GM19351 (cell line): ENCODE measurements at regions not wholly inside any gene's neighbourhood (a gene's known extent, or its start where the extent isn't known, plus 50 kb on each side); places are given as distances from the start of the nearest gene placed in this dataset.
"Not testable (repeated sequence)": the region's sequence is repeated elsewhere in the genome, so short reads cannot be mapped to it uniquely, and the experiment has no call there.

ENCODE experiments used
- ATAC-seq: cut with Tn5 transposase; IDR thresholded peaks from one replicate; pipeline ENCODE4 v1.9.1; 2021; ENCODE audit warnings: mild to moderate bottlenecking, moderate library complexity; ENCODE audit not compliant: unreplicated experiment

DNA sequence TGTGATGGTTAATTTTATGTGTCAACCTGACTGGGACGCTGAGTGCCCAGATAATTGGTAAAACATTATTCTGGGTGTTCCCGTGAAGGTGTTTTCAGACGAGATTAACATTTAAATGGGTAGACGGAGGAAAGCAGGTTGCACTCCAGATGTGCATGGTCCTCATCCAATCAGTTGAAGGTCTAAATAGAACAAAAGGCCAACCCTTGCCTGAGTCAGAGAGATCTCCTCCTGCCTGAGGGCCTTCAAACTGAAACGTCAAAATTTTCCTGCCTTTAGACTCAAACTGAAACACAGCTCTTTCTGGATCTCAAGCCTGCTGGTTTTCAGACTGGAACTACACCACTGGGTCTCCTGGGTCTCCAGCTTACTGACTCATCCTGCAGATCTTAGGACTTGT is 73.5 kb downstream of the NPIPA8 start:
- not testable (repeated sequence) for ATAC-seq

DNA sequence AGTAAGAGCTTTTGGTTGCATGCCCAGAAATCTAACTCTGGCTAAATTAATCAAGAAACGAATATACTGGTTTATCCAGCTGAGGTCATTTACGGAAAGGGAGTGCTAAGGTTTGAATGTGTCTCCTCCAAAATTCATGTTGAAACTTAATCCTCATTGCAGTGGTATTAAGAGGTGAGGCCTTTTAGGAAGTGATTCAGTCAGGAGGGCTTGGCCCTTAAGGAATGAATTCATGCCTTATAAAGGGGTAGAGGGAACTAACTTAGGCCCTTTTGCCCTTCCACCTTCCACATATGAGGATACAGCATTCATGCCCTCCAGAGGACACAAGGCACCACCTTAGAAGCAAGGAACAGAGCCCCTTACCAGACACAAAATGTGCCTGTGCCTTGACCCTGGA is 74.7 kb downstream of the NPIPA8 start:
- not testable (repeated sequence) for ATAC-seq

DNA sequence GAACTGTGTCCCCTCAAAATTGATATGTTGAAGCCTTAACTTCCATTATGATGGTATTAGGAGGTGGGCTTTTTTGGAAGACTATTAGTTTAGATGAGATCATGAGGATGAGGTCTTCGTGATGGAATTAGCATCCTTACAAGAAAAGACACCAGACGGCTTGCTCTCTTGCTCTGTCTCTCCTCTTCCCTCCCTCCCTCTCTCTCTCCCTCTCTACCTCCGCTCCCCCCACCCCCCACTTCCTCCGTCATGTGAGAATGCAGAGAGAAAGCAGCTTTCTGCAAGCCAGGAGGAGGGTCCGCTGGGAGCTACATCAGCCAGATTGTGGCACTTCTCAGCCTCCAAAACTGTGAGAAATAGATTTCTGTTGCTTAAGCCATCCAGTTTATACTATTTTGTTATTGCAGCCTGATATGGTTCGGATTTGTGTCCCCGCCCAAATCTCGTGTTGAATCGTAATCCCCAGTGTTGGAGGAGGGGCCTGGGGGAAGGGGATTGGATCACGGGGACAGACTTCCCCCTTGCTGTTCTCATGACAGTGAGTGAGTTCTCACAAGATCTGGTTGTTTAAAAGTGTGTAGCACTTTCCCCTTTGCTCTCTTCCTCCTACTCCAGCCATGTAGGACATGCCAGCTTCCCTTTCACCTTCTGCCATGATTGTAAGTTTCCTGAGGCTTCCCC is 76.9 kb downstream of the NPIPA8 start:
- not testable (repeated sequence) for ATAC-seq

DNA sequence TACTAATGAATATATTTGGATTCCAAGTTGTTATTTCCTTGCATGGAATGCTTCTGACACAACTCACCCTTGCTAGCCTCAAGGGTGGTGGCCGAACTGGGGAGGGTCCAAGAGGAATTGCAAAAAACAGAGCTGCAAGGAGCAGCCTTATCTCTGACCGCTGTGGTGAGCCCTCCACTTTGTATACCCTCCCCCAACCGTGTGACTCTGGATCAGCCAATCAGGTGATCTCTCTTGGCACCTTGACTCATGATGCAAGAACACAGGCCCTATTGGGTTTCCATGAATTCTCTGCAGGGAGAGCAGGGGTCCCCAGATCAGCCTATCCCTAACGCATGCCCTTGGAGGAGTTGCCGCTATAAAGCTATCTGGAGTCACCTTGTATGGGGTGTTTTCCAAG is 83.6 kb downstream of the NPIPA8 start:
- not testable (repeated sequence) for ATAC-seq

DNA sequence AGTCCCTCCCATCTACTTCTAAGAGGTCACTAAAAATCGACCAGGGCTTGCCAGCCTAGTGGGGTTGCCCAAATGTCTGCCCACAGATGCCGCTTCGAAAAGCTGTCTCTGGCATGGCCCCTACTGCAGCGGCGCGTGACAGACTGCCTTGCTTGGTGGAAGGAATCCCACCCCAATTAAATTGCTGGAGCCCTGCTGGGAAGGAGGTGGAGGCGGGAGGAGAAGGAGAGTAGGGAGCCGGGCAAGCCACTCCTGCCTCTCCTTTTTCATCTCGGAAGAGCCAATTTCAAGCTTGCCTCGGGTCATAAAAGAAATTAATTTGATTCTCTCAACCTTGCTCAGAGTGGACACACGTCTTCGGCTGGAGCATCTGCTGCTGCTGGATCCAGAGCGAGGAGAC is 106.0 kb downstream of the NPIPA8 start:
- not testable (repeated sequence) for ATAC-seq

DNA sequence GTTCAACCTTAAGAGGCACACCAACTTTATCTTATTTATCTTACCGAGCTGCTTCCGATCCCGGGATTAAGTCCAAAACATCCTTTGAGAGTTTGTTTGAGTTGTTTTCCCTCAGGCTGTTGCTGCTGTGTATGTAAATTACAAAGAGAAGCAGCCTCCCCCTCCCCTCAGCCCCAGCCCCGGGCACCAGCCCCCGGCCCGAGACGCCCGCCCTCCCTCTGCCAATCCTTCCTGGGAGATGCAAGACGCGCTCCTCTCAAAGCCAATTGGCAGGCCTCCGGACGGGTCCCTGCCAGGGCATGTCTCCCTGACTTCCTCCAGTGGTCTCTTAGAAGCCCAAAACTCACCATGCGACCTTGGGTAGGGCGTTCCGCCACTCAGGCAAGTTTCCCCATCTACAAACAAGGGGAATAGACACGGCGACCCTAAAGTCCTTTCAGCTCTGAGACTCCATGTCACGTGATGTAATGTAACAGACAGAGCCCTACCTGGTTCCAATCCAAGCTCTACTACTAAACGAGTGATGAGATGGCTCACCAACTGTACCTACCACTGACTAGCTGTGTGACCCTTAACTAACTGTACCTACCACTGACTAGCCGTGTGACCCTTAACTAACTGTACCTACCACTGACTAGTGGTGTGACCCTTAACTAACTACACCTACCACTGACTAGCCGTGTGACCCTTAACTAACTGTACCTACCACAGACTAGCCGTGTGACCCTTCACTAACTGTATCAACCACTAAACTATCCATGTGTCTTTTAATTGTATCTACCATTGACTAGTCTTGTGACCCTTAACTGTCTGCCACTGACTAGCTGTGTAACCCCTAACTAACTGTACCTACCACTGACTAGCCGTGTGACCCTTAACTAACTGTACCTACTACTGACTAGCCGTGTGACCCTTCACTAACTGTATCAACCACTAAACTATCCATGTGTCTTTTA is 114.2 kb downstream of the NPIPA8 start:
- not testable (repeated sequence) for ATAC-seq

DNA sequence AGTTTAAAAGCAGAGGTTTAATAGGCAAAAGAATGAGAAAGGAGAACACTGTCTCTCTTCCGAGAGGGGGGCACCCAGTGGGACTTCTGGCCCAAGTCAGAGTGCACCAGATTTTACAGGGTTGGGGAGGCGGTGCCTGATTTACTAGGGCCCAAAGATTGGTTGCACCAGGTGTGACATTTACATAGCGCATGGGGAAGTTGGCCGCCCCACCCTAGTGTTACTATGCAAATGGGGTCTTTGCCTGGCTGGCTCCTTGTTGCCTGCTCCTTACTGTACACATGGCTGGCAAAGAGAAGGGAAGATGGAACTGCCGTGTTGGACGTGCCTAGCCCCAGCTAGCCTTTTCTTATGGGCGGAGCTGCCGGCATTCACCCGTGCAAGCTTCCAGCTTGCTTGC is 118.8 kb downstream of the NPIPA8 start:
- not testable (repeated sequence) for ATAC-seq

DNA sequence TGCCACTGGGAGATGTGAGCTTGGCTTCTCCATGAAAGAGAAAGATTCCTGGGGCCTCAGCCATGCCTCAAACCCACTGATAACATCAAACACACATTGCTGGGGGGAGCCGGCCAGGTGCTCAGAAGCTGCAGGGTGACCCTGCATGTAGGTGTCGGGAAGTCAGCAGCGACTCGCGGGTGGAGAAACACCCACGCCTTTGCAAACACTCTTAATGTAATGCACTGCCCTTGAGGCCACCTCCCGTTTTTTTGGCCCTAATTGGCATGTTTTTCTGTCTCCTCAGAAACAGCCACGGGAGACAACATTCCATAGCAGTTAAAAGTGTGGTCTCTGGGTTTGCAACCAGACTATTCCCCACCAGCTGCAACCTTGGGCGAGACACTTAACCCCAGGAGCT is 119.7 kb downstream of the NPIPA8 start:
- ATAC-seq: not testable (repeated sequence)

DNA sequence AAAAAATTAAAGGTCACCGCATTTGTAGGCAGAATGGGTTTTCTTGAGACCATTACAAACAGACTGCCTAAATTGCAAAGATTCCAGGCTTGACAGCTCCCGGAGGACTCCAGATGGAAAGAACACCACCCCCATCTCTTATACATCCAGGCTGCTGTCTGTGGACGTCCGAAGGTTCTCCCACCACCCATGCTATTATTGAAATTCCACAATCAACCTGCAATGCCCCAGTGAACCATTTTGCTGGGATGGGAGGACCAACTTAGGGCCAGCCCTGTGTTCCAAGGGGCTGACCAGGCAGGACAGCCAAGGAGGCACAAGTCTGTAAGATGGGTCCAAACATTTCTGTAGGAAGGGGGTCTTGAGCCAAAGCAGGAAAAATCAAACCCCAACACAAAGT is 122.7 kb downstream of the NPIPA8 start:
- not testable (repeated sequence) for ATAC-seq

DNA sequence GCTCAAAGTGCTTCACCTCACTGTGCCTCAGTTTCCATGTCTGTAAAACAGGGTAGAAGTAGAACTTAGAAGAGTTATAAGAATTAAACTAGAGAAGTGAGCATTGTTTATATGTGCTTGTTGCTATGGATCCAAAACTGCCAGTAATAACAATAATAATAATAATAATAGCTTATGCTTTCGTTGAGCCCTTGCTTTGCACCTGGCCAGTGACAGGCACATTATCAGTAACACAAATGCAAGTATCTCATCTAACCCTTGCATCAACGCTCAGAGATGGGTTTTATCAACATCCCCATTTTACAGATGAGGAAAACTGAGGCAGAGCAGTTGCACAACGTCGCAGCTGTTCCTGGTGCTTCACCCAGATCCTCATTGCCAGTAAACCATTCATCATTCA is 125.0 kb downstream of the NPIPA8 start:
- not testable (repeated sequence) for ATAC-seq

DNA sequence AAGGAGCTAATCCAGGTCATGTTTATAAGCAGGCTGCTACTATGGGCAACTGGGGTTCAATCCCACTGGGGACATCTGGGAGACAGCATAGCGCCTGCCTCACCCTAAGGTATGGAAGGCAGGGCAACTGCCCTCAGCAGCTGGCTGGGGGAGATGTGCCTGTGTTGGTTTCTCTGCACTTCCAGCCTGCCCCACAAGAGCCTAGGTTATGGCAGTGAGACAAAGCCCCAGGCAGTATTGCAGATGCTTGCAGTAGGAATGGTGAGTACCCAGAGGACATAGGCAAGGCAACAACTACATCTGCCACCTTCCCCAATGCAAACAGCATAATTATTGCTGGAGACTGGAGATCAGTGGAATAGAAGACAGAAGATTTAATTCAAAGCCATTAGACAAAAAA is 131.8 kb downstream of the NPIPA8 start:
- not testable (repeated sequence) for ATAC-seq

DNA sequence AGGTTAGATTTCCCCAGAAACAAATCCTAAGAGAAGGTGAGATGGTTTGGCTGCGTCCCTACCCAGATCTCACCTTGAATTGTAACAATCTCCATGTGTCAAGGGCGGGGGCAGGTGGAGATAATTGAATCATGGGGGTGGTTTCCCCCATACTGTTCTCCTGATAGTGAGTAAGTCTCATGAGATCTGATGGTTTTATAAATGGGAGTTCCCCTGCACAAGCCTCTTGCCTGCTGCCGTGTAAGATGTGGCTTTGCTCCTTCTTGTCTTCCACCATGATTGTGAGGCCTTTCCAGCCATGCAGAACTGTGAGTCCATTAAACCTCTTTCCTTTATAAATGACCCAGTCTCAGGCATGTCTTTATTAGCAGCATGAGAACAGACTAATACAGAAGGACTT is 132.2 kb downstream of the NPIPA8 start:
- ATAC-seq: not testable (repeated sequence)

DNA sequence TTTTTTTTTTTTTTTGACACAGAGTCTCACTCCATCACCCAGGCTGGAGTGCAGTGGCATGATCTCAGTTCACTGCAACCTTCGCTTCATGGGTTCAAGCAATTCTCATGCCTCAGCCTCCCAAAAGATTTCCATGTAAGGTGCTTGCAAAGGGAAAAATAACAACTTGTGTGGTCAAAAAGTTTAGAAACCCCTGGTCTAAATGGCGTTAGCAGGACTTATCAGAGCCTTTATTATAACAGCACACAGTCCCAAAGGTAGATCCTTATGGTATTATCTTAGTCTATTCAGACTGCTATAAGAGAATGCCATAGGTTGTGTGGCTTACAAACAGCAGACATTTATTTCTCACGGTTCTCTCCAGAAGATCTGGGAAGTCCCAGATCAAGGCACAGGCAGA is 135.0 kb downstream of the NPIPA8 start:
- ATAC-seq: not testable (repeated sequence)

DNA sequence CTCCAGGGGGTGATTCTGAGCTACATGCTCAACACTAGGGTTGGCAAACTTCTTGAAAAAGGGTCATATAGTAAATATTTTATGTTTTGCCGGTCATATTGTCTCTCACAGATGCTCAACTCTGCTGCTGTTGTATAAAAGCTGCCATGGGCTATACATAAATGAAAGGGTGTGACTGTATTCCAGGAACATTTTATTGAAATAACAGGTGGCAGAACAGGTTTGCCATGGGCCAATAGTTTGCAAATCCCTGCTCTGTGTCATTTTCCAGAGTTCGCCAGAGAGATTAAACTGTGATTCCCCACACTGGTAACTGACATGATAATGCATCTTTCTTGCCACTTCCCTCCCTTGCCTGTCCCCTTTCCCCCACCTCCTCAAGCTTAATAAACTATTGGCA is 144.1 kb downstream of the NPIPA8 start:
- not testable (repeated sequence) for ATAC-seq

DNA sequence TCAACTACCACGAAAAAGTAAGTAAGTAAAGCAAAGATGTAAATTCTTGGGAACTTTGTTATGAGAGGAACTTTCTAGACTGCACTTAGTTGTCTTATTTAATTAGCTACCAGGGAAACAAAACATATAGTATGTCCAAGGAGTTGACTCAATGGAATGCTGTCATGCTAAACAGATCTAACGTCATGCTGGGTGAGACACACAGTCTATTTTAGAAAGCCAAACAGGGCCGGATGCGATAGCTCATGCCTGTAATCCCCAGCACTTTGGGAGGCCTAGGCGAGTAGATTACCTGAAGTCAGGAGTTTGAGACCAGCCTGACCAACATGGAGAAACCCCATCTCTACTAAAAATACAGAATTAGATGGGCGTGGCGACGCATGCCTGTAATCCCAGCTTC is 146.4 kb downstream of the NPIPA8 start:
- ATAC-seq: not testable (repeated sequence)

DNA sequence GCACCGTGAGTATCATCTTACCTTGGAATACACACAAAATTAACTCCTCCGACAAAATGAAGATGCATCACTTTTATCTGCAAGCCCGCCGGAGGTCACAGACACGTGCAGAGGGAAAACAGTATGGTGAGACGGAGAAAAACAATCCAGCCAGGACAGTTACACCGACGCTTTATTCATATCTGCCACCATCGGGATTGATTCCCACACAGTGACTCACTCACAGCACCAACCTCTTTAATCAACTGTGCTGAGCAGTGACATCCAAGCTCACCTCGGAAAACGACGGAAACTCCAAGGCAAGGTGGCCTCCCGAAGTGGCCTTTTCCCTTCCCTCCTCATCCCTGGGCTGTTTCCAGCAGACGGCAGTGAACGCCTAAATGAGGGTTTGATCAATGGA is 151.8 kb downstream of the NPIPA8 start:
- not testable (repeated sequence) for ATAC-seq

DNA sequence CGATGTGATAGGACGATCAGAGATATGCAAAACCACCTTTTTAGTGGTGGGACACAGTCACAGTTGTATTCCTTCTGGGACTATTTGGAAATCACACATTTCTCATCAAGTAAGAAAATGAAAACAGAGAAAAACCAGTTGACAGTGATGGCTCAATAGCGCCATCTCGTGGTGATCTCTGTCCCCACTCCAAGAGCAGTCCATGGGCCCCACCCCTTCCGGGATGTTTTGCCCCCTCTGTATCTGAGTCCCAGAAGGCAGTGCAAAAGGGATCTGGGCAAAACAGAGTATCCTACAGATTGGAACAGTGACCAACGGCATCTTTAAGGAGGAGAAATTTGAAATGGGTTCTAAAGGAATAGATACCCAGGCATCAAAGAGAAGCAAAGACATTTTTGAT is 155.5 kb downstream of the NPIPA8 start:
- ATAC-seq: peak; percentile 50

DNA sequence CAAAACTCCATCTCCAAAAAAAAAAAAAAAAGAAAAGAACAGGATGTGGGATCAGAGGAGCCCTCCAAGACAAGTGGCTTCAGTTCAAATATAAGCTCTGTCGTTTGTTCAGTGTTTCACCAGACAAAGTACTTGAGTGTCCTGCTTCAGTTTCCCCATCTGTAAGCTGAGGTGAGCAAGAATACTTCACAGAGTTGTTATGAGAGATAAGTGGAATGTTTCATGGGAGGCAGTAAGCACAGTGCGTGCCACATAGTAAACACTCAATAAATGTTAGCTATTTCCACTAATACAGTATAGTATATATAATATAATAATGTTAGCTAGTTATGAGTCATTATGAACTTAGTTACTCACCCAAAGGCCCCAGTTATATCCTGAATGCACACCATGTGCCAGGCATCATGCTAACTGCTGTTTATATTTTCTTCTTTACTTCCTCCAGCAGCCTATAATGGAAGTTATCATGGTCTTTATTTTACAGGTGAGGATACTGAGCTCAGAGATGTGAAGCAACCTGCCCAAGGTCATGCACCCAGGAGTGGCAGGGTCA is 162.5 kb downstream of the NPIPA8 start:
- not testable (repeated sequence) for ATAC-seq

DNA sequence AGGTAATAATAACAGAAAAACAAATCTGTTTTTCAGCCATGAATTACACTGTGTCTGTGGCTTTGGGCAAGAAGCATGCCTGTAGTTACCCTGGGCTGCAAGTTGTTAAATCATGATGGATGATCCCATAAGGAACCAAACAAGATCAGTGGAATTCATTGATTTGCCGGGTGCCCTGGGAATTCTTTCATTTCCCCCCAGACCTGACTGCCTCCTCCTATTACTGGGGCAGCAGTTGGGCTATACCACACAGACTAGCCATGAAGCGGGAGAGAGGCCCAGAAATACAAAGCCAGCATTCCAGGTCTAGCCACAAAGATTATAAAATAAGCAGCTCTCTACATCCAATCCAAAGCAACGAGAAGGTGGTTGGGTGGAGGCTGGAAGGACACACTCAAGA is 174.2 kb downstream of the NPIPA8 start:
- ATAC-seq: not testable (repeated sequence)

DNA sequence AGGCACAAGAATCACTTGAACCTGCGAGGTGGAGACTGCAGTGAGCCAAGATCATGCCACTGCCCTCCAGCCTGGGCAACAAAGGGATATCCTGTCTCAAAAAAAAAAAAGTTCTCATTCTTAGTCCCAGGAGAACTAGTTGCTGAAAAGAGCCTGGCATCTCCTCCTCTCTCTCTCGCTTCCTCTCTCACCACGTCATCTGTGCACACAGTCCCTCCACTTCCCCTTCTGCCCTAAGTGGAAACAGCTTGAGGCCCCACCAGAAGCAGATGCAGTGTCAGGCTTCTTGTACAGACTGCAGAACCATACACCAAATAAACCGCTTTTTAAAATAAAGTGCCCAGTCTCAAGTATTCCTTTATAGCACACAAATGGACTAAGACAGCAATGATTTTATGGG is 175.3 kb downstream of the NPIPA8 start:
- ATAC-seq: not testable (repeated sequence)

DNA sequence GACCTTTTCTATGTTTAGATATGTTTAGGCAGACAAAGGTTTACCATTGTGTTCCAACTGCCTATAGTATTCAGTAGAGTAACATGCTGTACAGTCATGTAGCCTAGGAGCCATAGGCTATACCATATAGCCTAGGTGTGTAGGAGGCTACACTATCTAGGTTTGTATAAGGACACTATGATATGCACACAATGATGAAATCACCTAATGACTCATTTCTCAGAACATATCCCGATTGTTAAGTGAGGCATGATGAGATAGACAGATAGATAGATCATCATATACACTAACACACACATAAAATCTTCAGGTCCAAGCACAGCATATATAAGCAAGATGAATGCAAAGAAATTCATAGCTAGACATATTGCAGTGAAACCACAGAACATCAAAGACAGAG is 177.4 kb downstream of the NPIPA8 start:
- ATAC-seq: not testable (repeated sequence)

DNA sequence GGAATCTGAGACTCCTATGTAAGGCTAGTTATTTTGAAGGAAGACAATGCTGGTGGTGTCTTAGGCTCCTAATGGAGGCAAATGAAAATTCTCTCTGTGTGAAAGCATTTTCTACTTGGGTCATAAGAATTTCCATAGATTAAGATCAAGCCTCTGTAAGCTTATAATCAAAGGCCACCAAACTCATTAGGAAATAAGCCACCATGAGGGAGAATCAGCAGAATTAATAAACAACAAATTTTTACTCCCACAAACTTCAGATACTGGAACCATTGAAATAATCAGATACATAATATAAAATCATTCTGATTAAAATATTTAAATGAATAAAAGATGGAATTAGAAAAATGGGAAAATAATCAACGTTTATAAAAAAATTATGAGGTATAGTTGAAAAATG is 178.7 kb downstream of the NPIPA8 start:
- not testable (repeated sequence) for ATAC-seq
